GM21381 (cell line): ENCODE measurements at regions not wholly inside any gene's neighbourhood (a gene's known extent, or its start where the extent isn't known, plus 50 kb on each side); places are given as distances from the start of the nearest gene placed in this dataset.

ENCODE experiments used
- ATAC-seq: cut with Tn5 transposase; IDR thresholded peaks from one replicate; pipeline ENCODE4 v1.9.1; 2021; ENCODE audit warnings: mild to moderate bottlenecking, moderate library complexity; ENCODE audit not compliant: unreplicated experiment

- no peak for ATAC-seq
Observed at GRCh38 chr16:74183601-74184360, 112.8 kb upstream of the PSMD7 start.

- ATAC-seq, result no peak
Observed at GRCh38 chr16:74169687-74170376, 126.8 kb upstream of the PSMD7 start.

GRCh38 chr16:74169066-74169465 lies 127.5 kb upstream of the PSMD7 start:
- no peak for ATAC-seq

- no peak for ATAC-seq
Observed at GRCh38 chr16:74168445-74168844, 128.2 kb upstream of the PSMD7 start.

GRCh38 chr16:74166456-74166855 lies 130.2 kb upstream of the PSMD7 start:
- ATAC-seq, result no peak

GRCh38 chr16:74165566-74166080 lies 131.0 kb upstream of the PSMD7 start:
- no peak for ATAC-seq

- ATAC-seq, result no peak
Observed at GRCh38 chr16:74160759-74161158, 135.9 kb upstream of the PSMD7 start.

GRCh38 chr16:74153773-74154172 lies 142.8 kb upstream of the PSMD7 start:
- ATAC-seq, result no peak

GRCh38 chr16:74146643-74147042 lies 150.0 kb upstream of the PSMD7 start:
- no peak for ATAC-seq

GRCh38 chr16:74143171-74143570 lies 153.4 kb upstream of the PSMD7 start:
- no peak for ATAC-seq

GRCh38 chr16:74141015-74141414 lies 155.6 kb upstream of the PSMD7 start:
- no peak for ATAC-seq

- ATAC-seq, result no peak
Observed at GRCh38 chr16:74140557-74140956, 156.1 kb upstream of the PSMD7 start.

GRCh38 chr16:74123826-74124225 lies 172.8 kb upstream of the PSMD7 start:
- ATAC-seq, result no peak

GRCh38 chr16:74123195-74123594 lies 173.4 kb upstream of the PSMD7 start:
- no peak for ATAC-seq

- no peak for ATAC-seq
Observed at GRCh38 chr16:74117798-74118197, 178.8 kb upstream of the PSMD7 start.

- ATAC-seq, result no peak
Observed at GRCh38 chr16:74113545-74113944, 183.1 kb upstream of the PSMD7 start.

GRCh38 chr16:74111456-74111982 lies 185.1 kb upstream of the PSMD7 start:
- no peak for ATAC-seq

- peak; percentile 63 for ATAC-seq
Observed at GRCh38 chr16:74107795-74108610, 188.6 kb upstream of the PSMD7 start.

- ATAC-seq, result no peak
Observed at GRCh38 chr16:74104022-74104421, 192.6 kb upstream of the PSMD7 start.

GRCh38 chr16:74101379-74102137 lies 195.1 kb upstream of the PSMD7 start:
- no peak for ATAC-seq
